Activated CD4-positive, alpha-beta T cell treated with anti-CD3 and anti-CD28 coated beads for 24 hours (primary cell): ENCODE measurements at regions not wholly inside any gene's neighbourhood (a gene's known extent, or its start where the extent isn't known, plus 50 kb on each side); places are given as distances from the start of the nearest gene placed in this dataset.

ENCODE experiments used
- DNase-seq, 2 donors: peaks; one replicate each; pipeline ENCODE4 v3.0.0-alpha.2; 2020; ENCODE audit warnings: low read depth in 2 of 2

GRCh38 chr2:120654381-120655134, 81.1 kb upstream of the GLI2 start:
- no peak for DNase-seq

- no peak for DNase-seq
Measured at GRCh38 chr2:120656273-120656950, 79.3 kb upstream of the GLI2 start.

GRCh38 chr2:120658042-120658769, 77.5 kb upstream of the GLI2 start:
- no peak for DNase-seq

GRCh38 chr2:120658770-120659158, 76.9 kb upstream of the GLI2 start:
- DNase-seq = no peak

- no peak for DNase-seq
Measured at GRCh38 chr2:120659275-120659977, 76.2 kb upstream of the GLI2 start.

- no peak for DNase-seq
Measured at GRCh38 chr2:120660056-120660694, 75.5 kb upstream of the GLI2 start.

GRCh38 chr2:120660771-120661459, 74.8 kb upstream of the GLI2 start:
- DNase-seq = no peak

- no peak for DNase-seq
Measured at GRCh38 chr2:120661551-120661950, 74.1 kb upstream of the GLI2 start.

GRCh38 chr2:120662046-120662445, 73.6 kb upstream of the GLI2 start:
- no peak for DNase-seq

GRCh38 chr2:120662746-120663145, 72.9 kb upstream of the GLI2 start:
- DNase-seq = no peak

- DNase-seq = no peak
Measured at GRCh38 chr2:120666433-120666832, 69.2 kb upstream of the GLI2 start.

GRCh38 chr2:120667981-120668380, 67.7 kb upstream of the GLI2 start:
- no peak for DNase-seq

- no peak for DNase-seq
Measured at GRCh38 chr2:120669121-120669952, 66.3 kb upstream of the GLI2 start.

GRCh38 chr2:120669971-120670370, 65.7 kb upstream of the GLI2 start:
- DNase-seq = no peak

- no peak for DNase-seq
Measured at GRCh38 chr2:120670371-120670770, 65.3 kb upstream of the GLI2 start.

GRCh38 chr2:120670771-120671480, 64.7 kb upstream of the GLI2 start:
- DNase-seq = no peak

GRCh38 chr2:120672526-120673204, 63.0 kb upstream of the GLI2 start:
- DNase-seq = no peak

- DNase-seq = no peak
Measured at GRCh38 chr2:120673205-120673550, 62.5 kb upstream of the GLI2 start.

- no peak for DNase-seq
Measured at GRCh38 chr2:120673571-120674061, 62.1 kb upstream of the GLI2 start.
